ENCODE measurements at regions not wholly inside any gene's neighbourhood (a gene's known extent, or its start where the extent isn't known, plus 50 kb on each side); places are given as distances from the start of the nearest gene placed in this dataset.
"Not testable (repeated sequence)": the region's sequence is repeated elsewhere in the genome, so short reads cannot be mapped to it uniquely, and the experiment has no call there.

GRCh38 chr10:95137990-95138625, 55.9 kb upstream of the ACSM6 start:
- intact Hi-C loops (cut with DNase I); DNase-seq: not testable (repeated sequence)

- intact Hi-C loops (cut with DNase I) = loop anchor here (5.0 kb wide), 1 partner anchor 228 kb away; no protein-coding TSS in a partner anchor
- no peak for DNase-seq
Observed at GRCh38 chr10:95134490-95134889, 59.5 kb upstream of the ACSM6 start.

GRCh38 chr10:95133997-95134396, 60.0 kb upstream of the ACSM6 start:
- intact Hi-C loops (cut with DNase I) = loop anchor here (2.0 to 5.0 kb wide), 2 partner anchors 109 to 228 kb away; no protein-coding TSS in a partner anchor
- no peak for DNase-seq

DNA sequence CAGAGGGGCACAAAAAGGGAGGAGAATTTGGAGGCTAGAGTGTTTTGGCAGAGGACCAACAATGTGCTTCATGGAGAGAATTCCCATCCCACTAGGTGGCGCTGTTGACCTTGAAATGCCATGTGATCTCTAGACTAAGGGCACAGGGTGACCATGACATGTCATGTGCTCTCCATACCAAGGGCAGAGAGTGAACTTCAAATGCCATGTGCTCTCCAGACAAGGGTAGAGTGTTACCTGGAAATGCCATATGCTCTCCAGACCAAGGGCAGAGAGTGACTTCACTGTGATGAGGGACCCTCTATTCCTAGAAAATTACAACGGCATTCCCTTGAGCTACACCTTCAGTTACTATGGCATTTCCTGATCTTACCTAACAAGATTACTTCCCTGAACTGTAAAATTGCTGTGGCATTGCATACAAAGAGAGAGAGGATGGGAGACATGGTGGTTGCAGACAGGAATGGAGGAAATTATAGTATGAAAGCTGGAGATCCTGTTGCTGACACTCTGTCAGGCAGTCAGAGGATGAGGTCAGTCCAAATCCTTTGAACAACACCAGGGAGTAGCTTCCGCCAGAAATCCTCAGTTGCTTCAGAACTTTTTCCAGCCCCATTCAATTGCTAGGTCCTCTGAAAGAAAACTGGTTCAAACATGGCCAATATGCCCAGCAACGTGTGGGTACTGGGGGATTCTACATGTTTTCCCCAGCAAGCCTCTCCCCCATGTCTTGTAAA, 60.9 kb upstream of the ACSM6 start:
- intact Hi-C loops (cut with DNase I) = loop anchor here (2.0 to 5.0 kb wide), 2 partner anchors 110 to 229 kb away; no protein-coding TSS in a partner anchor
- peak in 5 of 10 donors; percentile 19 to 57 (median 34) for DNase-seq

GRCh38 chr10:95130429-95130828, 61.1 kb upstream of the CYP2C8 start:
- intact Hi-C loops (cut with DNase I) = loop anchor here (5.0 kb wide), 1 partner anchor 232 kb away; no protein-coding TSS in a partner anchor
- DNase-seq = not testable (repeated sequence)

GRCh38 chr10:95125582-95125981, 56.3 kb upstream of the CYP2C8 start:
- no peak for DNase-seq

GRCh38 chr10:95122736-95123135, 53.4 kb upstream of the CYP2C8 start:
- intact Hi-C loops (cut with DNase I) = no loop called here
- DNase-seq = no peak

More at GRCh38 chr10:95125582-95125981, 56.3 kb upstream of the CYP2C8 start:
- intact Hi-C loops (cut with DNase I) = no loop called here

GRCh38 chr10:95121904-95122303, 52.6 kb upstream of the CYP2C8 start:
- no peak for DNase-seq
- intact Hi-C loops (cut with DNase I) = no loop called here

Measured in posterior cingulate gyrus (tissue), 11 donors.